ENCODE measurements at regions not wholly inside any gene's neighbourhood (a gene's known extent, or its start where the extent isn't known, plus 50 kb on each side); places are given as distances from the start of the nearest gene placed in this dataset.

GRCh38 chr2:125567100-125567499, 1088.9 kb upstream of the GYPC start:
- TF ChIP-seq TAF15 (IDR thresholded peaks at IDR 0.05; ENCODE audit: low read depth, low read length, poor library complexity, severe bottlenecking) (no peak), HNRNPLL (IDR thresholded peaks at IDR 0.05; ENCODE audit: low read depth, low read length, poor library complexity, severe bottlenecking) (no peak), MEF2D (CRISPR knock-in tag; IDR thresholded peaks at IDR 0.05) (no peak), TCF7L2 (IDR thresholded peaks at IDR 0.05; ENCODE audit: low read depth, low read length) (no peak), SIN3A (IDR thresholded peaks at IDR 0.05; ENCODE audit: borderline replicate concordance, low read depth, low read length) (no peak), EZH2 (conservative IDR thresholded peaks at IDR 0.05; ENCODE audit: low read depth, low read length) (no peak), RXRB (CRISPR knock-in tag; IDR thresholded peaks at IDR 0.05; ENCODE audit: borderline replicate concordance) (no peak), ZBTB7A (CRISPR knock-in tag; IDR thresholded peaks at IDR 0.05) (no peak), CBX5 (CRISPR knock-in tag; IDR thresholded peaks at IDR 0.05; ENCODE audit: borderline replicate concordance) (no peak), ZNF713 (CRISPR knock-in tag; IDR thresholded peaks at IDR 0.05) (no peak), EP300 (IDR thresholded peaks at IDR 0.05; ENCODE audit: low read depth in 2 of 2, low read length in 2 of 2) (no peak), EP300 (CRISPR knock-in tag; IDR thresholded peaks at IDR 0.05; ENCODE audit: borderline replicate concordance) (no peak), BRF2 (CRISPR knock-in tag; IDR thresholded peaks at IDR 0.05) (no peak)
- TF ChIP-seq, protein P1, sequence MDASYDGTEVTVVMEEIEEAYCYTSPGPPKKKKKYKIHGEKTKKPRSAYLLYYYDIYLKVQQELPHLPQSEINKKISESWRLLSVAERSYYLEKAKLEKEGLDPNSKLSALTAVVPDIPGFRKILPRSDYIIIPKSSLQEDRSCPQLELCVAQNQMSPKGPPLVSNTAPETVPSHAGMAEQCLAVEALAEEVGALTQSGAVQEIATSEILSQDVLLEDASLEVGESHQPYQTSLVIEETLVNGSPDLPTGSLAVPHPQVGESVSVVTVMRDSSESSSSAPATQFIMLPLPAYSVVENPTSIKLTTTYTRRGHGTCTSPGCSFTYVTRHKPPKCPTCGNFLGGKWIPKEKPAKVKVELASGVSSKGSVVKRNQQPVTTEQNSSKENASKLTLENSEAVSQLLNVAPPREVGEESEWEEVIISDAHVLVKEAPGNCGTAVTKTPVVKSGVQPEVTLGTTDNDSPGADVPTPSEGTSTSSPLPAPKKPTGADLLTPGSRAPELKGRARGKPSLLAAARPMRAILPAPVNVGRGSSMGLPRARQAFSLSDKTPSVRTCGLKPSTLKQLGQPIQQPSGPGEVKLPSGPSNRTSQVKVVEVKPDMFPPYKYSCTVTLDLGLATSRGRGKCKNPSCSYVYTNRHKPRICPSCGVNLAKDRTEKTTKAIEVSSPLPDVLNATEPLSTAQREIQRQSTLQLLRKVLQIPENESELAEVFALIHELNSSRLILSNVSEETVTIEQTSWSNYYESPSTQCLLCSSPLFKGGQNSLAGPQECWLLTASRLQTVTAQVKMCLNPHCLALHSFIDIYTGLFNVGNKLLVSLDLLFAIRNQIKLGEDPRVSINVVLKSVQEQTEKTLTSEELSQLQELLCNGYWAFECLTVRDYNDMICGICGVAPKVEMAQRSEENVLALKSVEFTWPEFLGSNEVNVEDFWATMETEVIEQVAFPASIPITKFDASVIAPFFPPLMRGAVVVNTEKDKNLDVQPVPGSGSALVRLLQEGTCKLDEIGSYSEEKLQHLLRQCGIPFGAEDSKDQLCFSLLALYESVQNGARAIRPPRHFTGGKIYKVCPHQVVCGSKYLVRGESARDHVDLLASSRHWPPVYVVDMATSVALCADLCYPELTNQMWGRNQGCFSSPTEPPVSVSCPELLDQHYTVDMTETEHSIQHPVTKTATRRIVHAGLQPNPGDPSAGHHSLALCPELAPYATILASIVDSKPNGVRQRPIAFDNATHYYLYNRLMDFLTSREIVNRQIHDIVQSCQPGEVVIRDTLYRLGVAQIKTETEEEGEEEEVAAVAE (CRISPR knock-in tag; IDR thresholded peaks at IDR 0.05; ENCODE audit: borderline replicate concordance), result no peak
- TF ChIP-seq, protein P2, sequence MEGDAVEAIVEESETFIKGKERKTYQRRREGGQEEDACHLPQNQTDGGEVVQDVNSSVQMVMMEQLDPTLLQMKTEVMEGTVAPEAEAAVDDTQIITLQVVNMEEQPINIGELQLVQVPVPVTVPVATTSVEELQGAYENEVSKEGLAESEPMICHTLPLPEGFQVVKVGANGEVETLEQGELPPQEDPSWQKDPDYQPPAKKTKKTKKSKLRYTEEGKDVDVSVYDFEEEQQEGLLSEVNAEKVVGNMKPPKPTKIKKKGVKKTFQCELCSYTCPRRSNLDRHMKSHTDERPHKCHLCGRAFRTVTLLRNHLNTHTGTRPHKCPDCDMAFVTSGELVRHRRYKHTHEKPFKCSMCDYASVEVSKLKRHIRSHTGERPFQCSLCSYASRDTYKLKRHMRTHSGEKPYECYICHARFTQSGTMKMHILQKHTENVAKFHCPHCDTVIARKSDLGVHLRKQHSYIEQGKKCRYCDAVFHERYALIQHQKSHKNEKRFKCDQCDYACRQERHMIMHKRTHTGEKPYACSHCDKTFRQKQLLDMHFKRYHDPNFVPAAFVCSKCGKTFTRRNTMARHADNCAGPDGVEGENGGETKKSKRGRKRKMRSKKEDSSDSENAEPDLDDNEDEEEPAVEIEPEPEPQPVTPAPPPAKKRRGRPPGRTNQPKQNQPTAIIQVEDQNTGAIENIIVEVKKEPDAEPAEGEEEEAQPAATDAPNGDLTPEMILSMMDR (CRISPR knock-in tag; IDR thresholded peaks at IDR 0.05), result no peak

All from HepG2 (cell line).